GM11168 (cell line): ENCODE measurements at regions not wholly inside any gene's neighbourhood (a gene's known extent, or its start where the extent isn't known, plus 50 kb on each side); places are given as distances from the start of the nearest gene placed in this dataset.
"Not testable (repeated sequence)": the region's sequence is repeated elsewhere in the genome, so short reads cannot be mapped to it uniquely, and the experiment has no call there.

Source experiments
- in situ Hi-C: fragments of 300-500 bp; cut with MboI; formaldehyde crosslinking; loops from one replicate; pipeline ENCODE4 v1.12.0; 2022; ENCODE audit warnings: low sequenced_read_pairs; ENCODE audit not compliant: unreplicated experiment

DNA sequence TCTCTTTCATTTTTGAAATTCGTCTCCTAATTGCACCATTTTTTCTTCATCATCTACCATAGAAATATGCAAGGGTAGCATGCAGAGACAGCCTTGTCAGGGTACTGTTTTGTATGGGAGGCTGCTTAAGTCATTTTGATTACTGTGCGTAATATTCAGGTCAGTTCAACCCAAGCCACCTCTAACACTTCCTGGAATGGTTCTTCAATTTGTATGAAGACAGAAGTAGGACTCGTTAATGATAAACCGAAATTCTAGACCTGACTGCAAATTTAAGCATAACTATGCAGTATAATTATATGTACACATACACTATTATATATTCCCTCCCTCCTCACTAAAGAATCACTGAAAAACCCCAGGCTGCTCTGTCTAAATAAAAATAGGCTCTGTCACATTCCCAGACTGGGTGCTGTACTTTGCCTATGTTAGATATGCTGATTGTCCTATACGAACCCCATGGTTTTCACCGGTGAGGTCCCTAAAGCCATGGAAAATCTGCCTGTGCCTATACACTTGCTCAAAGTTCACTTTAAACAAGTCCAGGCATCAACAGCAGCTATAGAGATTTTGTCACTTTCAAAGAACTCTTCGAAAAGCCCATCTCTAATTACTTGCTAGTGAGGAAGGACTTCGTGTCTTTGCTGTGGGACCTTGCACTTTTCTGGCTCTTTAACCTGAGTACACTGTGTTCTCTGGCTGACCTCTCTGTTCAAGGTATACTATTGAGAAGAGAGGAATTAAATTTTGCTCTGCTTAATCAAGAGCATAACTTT, 352.1 kb upstream of the CD180 start:
- in situ Hi-C loops = no loop called here

DNA sequence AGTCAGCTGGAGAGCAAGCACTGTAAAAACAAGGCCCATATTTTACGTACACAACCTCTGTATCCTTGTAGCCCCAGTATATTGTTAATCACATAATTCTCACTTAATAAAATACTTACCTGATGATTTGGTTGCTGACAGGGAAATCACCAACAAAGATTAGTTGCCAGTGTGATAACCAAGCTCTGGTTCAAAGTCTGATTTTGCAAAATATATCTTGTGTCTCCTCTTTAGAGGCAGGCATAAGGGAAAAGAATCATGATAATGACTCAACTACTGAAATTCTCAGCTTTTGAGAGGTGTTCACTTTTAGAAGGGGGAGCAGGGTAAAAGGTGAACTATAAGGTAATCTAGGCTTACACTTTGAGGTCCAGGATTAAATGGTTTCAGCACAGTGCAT, 351.1 kb upstream of the CD180 start:
- in situ Hi-C loops = no loop called here

DNA sequence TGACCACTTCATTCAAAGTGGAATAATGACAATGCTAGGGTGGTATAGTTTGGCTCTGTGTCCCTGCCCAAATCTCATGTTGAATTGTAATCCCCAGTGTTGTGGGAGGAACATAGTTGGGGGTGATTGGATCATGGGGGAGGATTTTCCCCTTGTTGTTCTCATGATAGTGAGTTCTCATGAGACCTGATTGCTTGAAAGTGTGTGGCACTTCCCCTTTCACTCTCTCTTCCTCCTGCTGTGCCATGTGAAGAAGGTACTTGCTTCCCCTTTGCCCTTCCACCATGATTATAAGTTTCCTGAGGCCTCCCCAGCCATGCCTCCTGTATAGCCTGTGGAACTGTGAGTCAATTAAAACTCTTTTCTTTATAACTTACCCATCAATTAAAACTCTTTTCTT, 348.3 kb upstream of the CD180 start:
- in situ Hi-C loops = not testable (repeated sequence)

GRCh38 chr5:67543720-67544270, 347.2 kb upstream of the CD180 start:
- in situ Hi-C loops = no loop called here

- in situ Hi-C loops = no loop called here
Measured at GRCh38 chr5:67542479-67542878, 345.9 kb upstream of the CD180 start.

- in situ Hi-C loops = no loop called here
Measured at GRCh38 chr5:67541875-67542274, 345.3 kb upstream of the CD180 start.

GRCh38 chr5:67538855-67539506, 342.4 kb upstream of the CD180 start:
- in situ Hi-C loops = no loop called here

- in situ Hi-C loops = no loop called here
Measured at GRCh38 chr5:67537439-67538148, 341.0 kb upstream of the CD180 start.

GRCh38 chr5:67536866-67537265, 340.3 kb upstream of the CD180 start:
- in situ Hi-C loops = no loop called here

DNA sequence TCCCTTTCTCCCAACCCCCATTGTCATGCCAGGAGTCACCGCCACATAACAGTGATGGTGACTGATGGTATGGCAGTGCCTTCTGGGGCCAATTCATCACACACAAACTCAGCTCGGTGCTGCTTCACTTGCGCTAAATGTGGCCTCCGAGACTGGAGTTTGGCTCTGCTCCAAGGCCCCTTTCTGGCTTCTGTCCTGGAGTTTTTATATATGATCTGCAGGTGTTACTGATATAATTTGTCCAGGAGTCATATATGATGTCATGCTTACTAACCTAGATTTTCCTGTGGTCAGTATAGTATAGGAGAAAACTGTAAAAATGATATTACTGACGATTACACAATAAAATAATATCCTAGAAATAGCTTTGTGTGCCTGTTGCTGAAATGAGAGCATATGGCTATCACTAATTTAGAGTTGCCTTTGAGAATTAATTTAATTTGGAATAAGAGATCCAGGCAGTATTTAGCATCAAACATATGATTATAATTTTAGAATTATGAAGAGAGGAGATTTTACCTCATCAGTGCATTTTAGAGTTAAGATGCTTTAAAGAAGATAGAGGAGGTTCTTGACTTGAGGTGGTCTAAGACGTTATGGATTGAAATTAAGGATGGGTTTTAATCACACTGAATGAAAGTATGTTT, 334.1 kb upstream of the CD180 start:
- in situ Hi-C loops = no loop called here

GRCh38 chr5:67528953-67529352, 332.4 kb upstream of the CD180 start:
- in situ Hi-C loops = no loop called here

DNA sequence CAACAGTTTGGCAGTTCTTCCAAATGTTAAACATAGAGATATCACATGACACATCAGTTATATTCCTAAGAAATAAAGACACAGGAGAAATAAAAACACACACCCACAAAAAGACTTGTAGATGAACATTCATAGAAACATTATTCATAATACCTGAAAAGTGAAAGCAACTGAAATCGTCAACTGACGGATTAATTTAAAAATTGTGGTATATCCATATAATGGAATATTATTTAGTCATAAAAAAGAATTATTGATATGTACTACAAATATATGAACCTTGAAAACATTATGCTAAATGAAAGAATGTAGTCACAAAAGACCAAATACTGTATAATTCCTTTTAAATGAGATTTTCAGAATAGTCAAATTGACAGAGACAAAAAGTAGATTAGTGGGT, 330.2 kb upstream of the CD180 start:
- in situ Hi-C loops = no loop called here

- in situ Hi-C loops = no loop called here
Measured at GRCh38 chr5:67520161-67520908, 323.7 kb upstream of the CD180 start.

DNA sequence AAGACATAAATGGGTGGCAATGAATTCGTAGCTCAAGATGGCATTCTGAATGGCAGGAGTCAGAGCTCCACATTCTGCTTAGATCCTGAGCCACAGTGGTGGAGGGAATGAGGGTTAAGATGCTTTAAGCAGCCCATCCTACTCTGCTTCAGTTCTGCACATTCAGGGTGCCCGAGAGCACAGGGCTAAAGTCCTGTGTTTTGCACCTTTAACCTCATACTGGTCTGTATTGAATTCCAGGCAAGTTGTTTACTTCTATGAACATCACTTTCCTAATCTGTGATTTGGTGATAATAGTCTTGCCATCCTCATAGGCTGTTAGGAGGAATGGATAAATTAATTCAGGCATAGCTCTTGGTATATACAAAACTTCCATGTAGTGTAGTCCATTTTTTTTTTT, 321.6 kb upstream of the CD180 start:
- in situ Hi-C loops = no loop called here

GRCh38 chr5:67516948-67517565, 320.5 kb upstream of the CD180 start:
- in situ Hi-C loops = no loop called here

DNA sequence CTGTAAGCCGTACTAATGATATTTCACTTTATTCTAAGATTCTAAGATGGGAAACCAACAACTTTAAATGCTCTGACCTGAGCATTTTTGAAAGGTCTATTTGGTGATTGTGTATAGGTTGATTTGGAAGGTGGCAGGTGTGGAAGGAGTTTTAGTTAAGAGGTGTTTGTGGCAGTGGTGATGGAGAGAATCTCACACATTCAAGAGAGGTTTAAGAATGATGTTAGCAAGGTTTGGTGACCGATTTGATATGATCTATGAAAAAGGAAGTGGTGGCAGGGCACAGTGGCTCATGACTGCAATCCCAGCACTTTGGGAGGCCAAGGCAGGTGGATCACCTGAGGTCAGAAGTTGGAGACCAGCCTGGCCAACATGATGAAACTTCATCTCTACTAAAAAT, 319.2 kb upstream of the CD180 start:
- in situ Hi-C loops = no loop called here

GRCh38 chr5:67515020-67515689, 318.6 kb upstream of the CD180 start:
- in situ Hi-C loops = no loop called here

DNA sequence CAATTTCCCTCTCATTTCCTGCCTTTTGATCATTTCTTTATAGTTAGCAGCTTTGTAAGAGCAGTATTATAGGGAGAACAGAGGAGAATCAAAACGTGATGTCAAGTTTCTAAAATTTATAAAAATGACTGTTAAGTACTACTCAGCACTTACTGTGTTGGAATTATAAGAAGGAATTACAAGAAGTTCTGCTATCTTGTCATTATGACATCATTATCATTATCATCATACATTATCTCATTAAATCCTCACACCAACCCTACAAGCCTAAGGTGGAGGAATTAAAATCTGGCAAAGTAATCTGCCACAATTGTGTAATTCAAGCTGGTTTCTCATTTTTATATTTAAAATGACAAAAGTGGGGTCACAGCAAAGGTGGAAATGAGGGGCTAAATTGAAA, 316.2 kb upstream of the CD180 start:
- in situ Hi-C loops = no loop called here

GRCh38 chr5:67511911-67512310, 315.3 kb upstream of the CD180 start:
- in situ Hi-C loops = no loop called here
